Neural cell (in vitro differentiated cells): ENCODE measurements at regions not wholly inside any gene's neighbourhood (a gene's known extent, or its start where the extent isn't known, plus 50 kb on each side); places are given as distances from the start of the nearest gene placed in this dataset.

Experiments used
- H2AFZ ChIP-seq: fragments of 200-600, 300-800 bp; sonication (generic), shearing (Covaris generic); 2 replicates; pipeline ENCODE4 v1.6.0; 2014; ENCODE audit warnings: low read depth, mild to moderate bottlenecking, antibody characterized with exemption, low read length, moderate library complexity
- H3F3A ChIP-seq: fragments of 200-600 bp; shearing (Covaris generic); 2 replicates; pipeline ENCODE4 v1.6.1; 2016; ENCODE audit warnings: mild to moderate bottlenecking, moderate library complexity, mixed read lengths, antibody characterized with exemption, low read length; ENCODE audit not compliant: insufficient read depth, poor library complexity, severe bottlenecking
- H3K27ac ChIP-seq: fragments of 200-600, 300-800 bp; sonication (generic), shearing (Covaris generic); 2 replicates; pipeline ENCODE4 v1.5.1; 2014; ENCODE audit warnings: mild to moderate bottlenecking, low read length, moderate library complexity
- H3K27me3 ChIP-seq: fragments of 300-800, 200-600 bp; sonication (generic), shearing (Covaris generic); 2 replicates; pipeline ENCODE4 v1.6.0; 2014; ENCODE audit warnings: mild to moderate bottlenecking, low read depth, low read length, moderate library complexity; ENCODE audit not compliant: insufficient read depth
- H3K36me3 ChIP-seq: fragments of 300-800, 200-600 bp; sonication (generic), shearing (Covaris generic); 2 replicates; pipeline ENCODE4 v1.5.1; 2014; ENCODE audit warnings: mild to moderate bottlenecking, antibody characterized with exemption, low read length, moderate library complexity; ENCODE audit not compliant: insufficient read depth
- H3K4me2 ChIP-seq: fragments of 300-800, 200-600 bp; sonication (generic), shearing (Covaris generic); 2 replicates; pipeline ENCODE4 v1.6.0; 2014; ENCODE audit warnings: mild to moderate bottlenecking, low read length
- H3K4me3 ChIP-seq: fragments of 300-800, 200-600 bp; sonication (generic), shearing (Covaris generic); 2 replicates; pipeline ENCODE4 v1.5.1; 2014; ENCODE audit warnings: mild to moderate bottlenecking, low read length, moderate library complexity
- H3K79me2 ChIP-seq: fragments of 200-600 bp; shearing (Covaris generic); replicated peaks from 2 replicates; pipeline ENCODE4 v1.6.0; 2014; ENCODE audit warnings: mild to moderate bottlenecking, low read length, moderate library complexity; ENCODE audit not compliant: insufficient read depth
- H3K9ac ChIP-seq: fragments of 300-800, 200-600 bp; sonication (generic), shearing (Covaris generic); 2 replicates; pipeline ENCODE4 v1.6.1; 2016; ENCODE audit warnings: mild to moderate bottlenecking, low read length, mixed read lengths
- H3K9me2 ChIP-seq: fragments of 200-600 bp; shearing (Covaris generic); 2 replicates; pipeline ENCODE4 v1.6.1; 2016; ENCODE audit warnings: mild to moderate bottlenecking, low read length, mixed read lengths; ENCODE audit not compliant: insufficient read depth
- H3K9me3 ChIP-seq: fragments of 200-600, 300-800 bp; sonication (generic), shearing (Covaris generic); 2 replicates; pipeline ENCODE4 v1.6.1; 2016; ENCODE audit warnings: mild to moderate bottlenecking, mixed run types, low read length, moderate library complexity, mixed read lengths
- H4K20me1 ChIP-seq: fragments of 200-600 bp; shearing (Covaris generic); 2 replicates; pipeline ENCODE4 v1.6.1; 2016; ENCODE audit warnings: mild to moderate bottlenecking, mixed run types; ENCODE audit not compliant: insufficient read depth
- EP300 ChIP-seq: fragments of 450-650 bp; conservative IDR thresholded peaks from 2 replicates; pipeline ENCODE4 v1.6.1; 2014; ENCODE audit warnings: antibody characterized with exemption, mild to moderate bottlenecking, moderate library complexity; ENCODE audit not compliant: poor library complexity, severe bottlenecking
- EZH2 ChIP-seq: fragments of 200-600, 300-800 bp; shearing (Covaris generic), sonication (generic); IDR thresholded peaks from 2 replicates; pipeline ENCODE4 v1.6.1; 2014; ENCODE audit warnings: antibody characterized with exemption, low read length, borderline replicate concordance, mild to moderate bottlenecking; ENCODE audit not compliant: insufficient read depth, poor library complexity, severe bottlenecking
- MXI1 ChIP-seq: fragments of 450-650 bp; conservative IDR thresholded peaks from 2 replicates; pipeline ENCODE4 v1.6.1; 2014; ENCODE audit warnings: antibody characterized with exemption, mild to moderate bottlenecking; ENCODE audit not compliant: poor library complexity, severe bottlenecking
- POLR2AphosphoS5 ChIP-seq: IDR thresholded peaks from 2 replicates; pipeline ENCODE4 v1.6.1; 2012
- RAD21 ChIP-seq: fragments of 450-650 bp; conservative IDR thresholded peaks from 2 replicates; pipeline ENCODE4 v1.6.1; 2014; ENCODE audit warnings: antibody characterized with exemption, mild to moderate bottlenecking, moderate library complexity
- SMC3 ChIP-seq: fragments of 450-650 bp; conservative IDR thresholded peaks from 2 replicates; pipeline ENCODE4 v1.6.1; 2014; ENCODE audit warnings: antibody characterized with exemption, mild to moderate bottlenecking, moderate library complexity; ENCODE audit not compliant: poor library complexity
- TAF1 ChIP-seq: IDR thresholded peaks from 2 replicates; pipeline ENCODE4 v1.6.1; 2012; ENCODE audit warnings: low read depth
- TF ChIP-seq, protein P1 (sequence below): fragments of 450-650 bp; IDR thresholded peaks from 2 replicates; pipeline ENCODE4 v1.5.1; 2014; ENCODE audit warnings: antibody characterized with exemption, mild to moderate bottlenecking, moderate library complexity; ENCODE audit not compliant: poor library complexity, severe bottlenecking
- TF ChIP-seq, protein P2 (sequence below): IDR thresholded peaks from 2 replicates; pipeline ENCODE4 v1.6.1; 2012; ENCODE audit warnings: borderline replicate concordance

DNA sequence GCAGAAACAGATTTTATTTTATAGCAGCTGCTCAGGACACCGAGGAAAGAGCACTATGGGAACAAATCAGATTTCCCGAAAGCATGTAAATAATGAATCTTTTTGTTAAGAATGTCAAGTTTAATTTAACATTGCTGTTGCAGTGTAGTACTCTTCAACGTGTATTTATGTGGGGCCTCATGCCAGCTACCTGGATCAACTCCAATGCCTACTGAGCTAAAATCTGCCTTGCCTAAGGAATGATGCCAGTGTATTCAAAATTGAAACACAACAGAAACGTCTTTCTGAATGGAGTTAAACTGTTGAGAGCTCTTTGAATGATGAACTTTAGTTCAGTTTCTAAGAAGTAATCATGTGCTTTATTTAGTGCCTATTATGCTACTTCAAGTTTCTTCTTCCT lies 1379.8 kb upstream of the ATXN8OS start:
- Histone ChIP-seq H4K20me1 (no peaks in the 10 kb centered on the region), H3K9ac (no peak overlapping the region), H3K4me2 (no peak overlapping the region), H3F3A (no peaks in the 10 kb centered on the region), H3K27ac (no peak overlapping the region), H3K27me3 (no peaks in the 10 kb centered on the region), H3K4me3 (no peak overlapping the region), H2AFZ (no peak overlapping the region), H3K36me3 (no peaks in the 10 kb centered on the region), H3K9me3 (no peaks in the 10 kb centered on the region), H3K9me2 (no peaks in the 10 kb centered on the region), H3K79me2 (no peaks in the 10 kb centered on the region)
- TF ChIP-seq TAF1 (no peak), EP300 (no peak), RAD21 (no peak), MXI1 (no peak), SMC3 (no peak), POLR2AphosphoS5 (no peak), EZH2 (no peak)
- TF ChIP-seq, protein P1, sequence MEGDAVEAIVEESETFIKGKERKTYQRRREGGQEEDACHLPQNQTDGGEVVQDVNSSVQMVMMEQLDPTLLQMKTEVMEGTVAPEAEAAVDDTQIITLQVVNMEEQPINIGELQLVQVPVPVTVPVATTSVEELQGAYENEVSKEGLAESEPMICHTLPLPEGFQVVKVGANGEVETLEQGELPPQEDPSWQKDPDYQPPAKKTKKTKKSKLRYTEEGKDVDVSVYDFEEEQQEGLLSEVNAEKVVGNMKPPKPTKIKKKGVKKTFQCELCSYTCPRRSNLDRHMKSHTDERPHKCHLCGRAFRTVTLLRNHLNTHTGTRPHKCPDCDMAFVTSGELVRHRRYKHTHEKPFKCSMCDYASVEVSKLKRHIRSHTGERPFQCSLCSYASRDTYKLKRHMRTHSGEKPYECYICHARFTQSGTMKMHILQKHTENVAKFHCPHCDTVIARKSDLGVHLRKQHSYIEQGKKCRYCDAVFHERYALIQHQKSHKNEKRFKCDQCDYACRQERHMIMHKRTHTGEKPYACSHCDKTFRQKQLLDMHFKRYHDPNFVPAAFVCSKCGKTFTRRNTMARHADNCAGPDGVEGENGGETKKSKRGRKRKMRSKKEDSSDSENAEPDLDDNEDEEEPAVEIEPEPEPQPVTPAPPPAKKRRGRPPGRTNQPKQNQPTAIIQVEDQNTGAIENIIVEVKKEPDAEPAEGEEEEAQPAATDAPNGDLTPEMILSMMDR = no peak
- TF ChIP-seq, protein P2, sequence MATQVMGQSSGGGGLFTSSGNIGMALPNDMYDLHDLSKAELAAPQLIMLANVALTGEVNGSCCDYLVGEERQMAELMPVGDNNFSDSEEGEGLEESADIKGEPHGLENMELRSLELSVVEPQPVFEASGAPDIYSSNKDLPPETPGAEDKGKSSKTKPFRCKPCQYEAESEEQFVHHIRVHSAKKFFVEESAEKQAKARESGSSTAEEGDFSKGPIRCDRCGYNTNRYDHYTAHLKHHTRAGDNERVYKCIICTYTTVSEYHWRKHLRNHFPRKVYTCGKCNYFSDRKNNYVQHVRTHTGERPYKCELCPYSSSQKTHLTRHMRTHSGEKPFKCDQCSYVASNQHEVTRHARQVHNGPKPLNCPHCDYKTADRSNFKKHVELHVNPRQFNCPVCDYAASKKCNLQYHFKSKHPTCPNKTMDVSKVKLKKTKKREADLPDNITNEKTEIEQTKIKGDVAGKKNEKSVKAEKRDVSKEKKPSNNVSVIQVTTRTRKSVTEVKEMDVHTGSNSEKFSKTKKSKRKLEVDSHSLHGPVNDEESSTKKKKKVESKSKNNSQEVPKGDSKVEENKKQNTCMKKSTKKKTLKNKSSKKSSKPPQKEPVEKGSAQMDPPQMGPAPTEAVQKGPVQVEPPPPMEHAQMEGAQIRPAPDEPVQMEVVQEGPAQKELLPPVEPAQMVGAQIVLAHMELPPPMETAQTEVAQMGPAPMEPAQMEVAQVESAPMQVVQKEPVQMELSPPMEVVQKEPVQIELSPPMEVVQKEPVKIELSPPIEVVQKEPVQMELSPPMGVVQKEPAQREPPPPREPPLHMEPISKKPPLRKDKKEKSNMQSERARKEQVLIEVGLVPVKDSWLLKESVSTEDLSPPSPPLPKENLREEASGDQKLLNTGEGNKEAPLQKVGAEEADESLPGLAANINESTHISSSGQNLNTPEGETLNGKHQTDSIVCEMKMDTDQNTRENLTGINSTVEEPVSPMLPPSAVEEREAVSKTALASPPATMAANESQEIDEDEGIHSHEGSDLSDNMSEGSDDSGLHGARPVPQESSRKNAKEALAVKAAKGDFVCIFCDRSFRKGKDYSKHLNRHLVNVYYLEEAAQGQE = no peak

DNA sequence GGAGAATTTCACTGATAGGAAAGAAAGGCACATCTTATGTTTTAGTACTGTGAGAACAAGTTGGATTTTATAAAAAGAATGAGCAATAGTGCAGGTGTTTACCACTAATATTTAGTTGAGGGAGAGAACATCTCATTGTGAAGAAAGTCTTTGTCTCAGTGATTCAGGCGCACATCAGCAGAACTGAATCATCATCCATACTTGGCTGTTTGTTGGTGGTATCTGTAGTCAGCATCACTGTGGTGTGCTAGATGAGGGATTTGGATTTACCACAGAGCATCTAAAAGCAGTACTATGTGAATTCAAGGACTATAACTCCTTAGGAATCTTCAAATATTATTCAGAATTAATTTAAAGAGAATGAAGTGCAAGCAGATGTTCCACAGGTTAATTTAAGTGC lies 1380.5 kb upstream of the ATXN8OS start:
- Histone ChIP-seq H3K27me3 (no peaks in the 10 kb centered on the region), H3F3A (no peaks in the 10 kb centered on the region), H3K9ac (no peak overlapping the region), H3K36me3 (no peaks in the 10 kb centered on the region), H3K27ac (no peak overlapping the region), H3K4me2 (no peak overlapping the region), H4K20me1 (no peaks in the 10 kb centered on the region), H3K9me3 (no peaks in the 10 kb centered on the region), H3K9me2 (no peaks in the 10 kb centered on the region), H3K4me3 (no peak overlapping the region), H2AFZ (no peak overlapping the region), H3K79me2 (no peaks in the 10 kb centered on the region)
- TF ChIP-seq SMC3 = no peak
- TF ChIP-seq EP300 = no peak
- TF ChIP-seq TAF1 = no peak
- TF ChIP-seq, protein P2 = no peak
- TF ChIP-seq, protein P1 = no peak
- no peak for TF ChIP-seq EZH2
- no peak for TF ChIP-seq MXI1
- no peak for TF ChIP-seq RAD21
- TF ChIP-seq POLR2AphosphoS5 = no peak
